Skeletal muscle tissue (tissue), 3 donors: ENCODE measurements at regions not wholly inside any gene's neighbourhood (a gene's known extent, or its start where the extent isn't known, plus 50 kb on each side); places are given as distances from the start of the nearest gene placed in this dataset.

Source experiments
- H3K27ac ChIP-seq: one replicate; pipeline ENCODE4 v1.7.0; 2013; ENCODE audit warnings: mild to moderate bottlenecking, low read depth, low read length, inconsistent platforms
- H3K27me3 ChIP-seq, 3 donors: one replicate each; pipeline ENCODE4 v1.7.0; 2013; ENCODE audit warnings: low read length in 3 of 3; ENCODE audit not compliant: control insufficient read depth in 3 of 3, insufficient read depth in 3 of 3
- H3K36me3 ChIP-seq, 3 donors: one replicate each; pipeline ENCODE4 v1.7.0; 2013; ENCODE audit warnings: low read length in 3 of 3; ENCODE audit not compliant: control insufficient read depth in 3 of 3, insufficient read depth in 3 of 3
- H3K4me1 ChIP-seq, 3 donors: one replicate each; pipeline ENCODE4 v1.7.0; 2013; ENCODE audit warnings: low read length in 3 of 3, mild to moderate bottlenecking in 3 of 3; ENCODE audit not compliant: control insufficient read depth in 3 of 3, insufficient read depth in 3 of 3
- H3K4me3 ChIP-seq, 3 donors: one replicate each; pipeline ENCODE4 v1.7.0; 2013; ENCODE audit warnings: low read length in 3 of 3
- H3K9ac ChIP-seq, 3 donors: one replicate each; pipeline ENCODE4 v1.7.0; 2013; ENCODE audit warnings: low read length in 3 of 3, mild to moderate bottlenecking in 3 of 3, moderate library complexity in 2 of 3, low read depth in 1 of 3
- H3K9me3 ChIP-seq, 3 donors: one replicate each; pipeline ENCODE4 v1.7.0; 2013; ENCODE audit warnings: low read length in 3 of 3; ENCODE audit not compliant: control insufficient read depth in 3 of 3
- donor health status: Osteomylitis.

GRCh38 chr6:41427642-41428335 lies 92.4 kb downstream of the NCR2 start:
- peak overlapping the region; percentile 67 to 81 (median 68) for H3K9ac ChIP-seq

GRCh38 chr6:41428336-41428995 lies 93.1 kb downstream of the NCR2 start:
- H3K27ac ChIP-seq = peak overlapping the region; percentile 23

More at GRCh38 chr6:41427642-41428335, 92.4 kb downstream of the NCR2 start:
- Histone ChIP-seq H3K27me3 (peaks cover 0 to 4% (median 0%) of the 10 kb centered on the region in 3 donors), H3K9me3 (no peaks in the 10 kb centered on the region), H3K36me3 (no peaks in the 10 kb centered on the region), H3K4me1 (peaks cover 25 to 35% (median 32%) of the 10 kb centered on the region in 3 donors), H3K27ac (peak overlapping the region; percentile 47), H3K4me3 (peak overlapping the region; percentile 43 to 70 (median 65))

GRCh38 chr6:41428996-41429421 lies 93.6 kb downstream of the NCR2 start:
- Histone ChIP-seq H3K27me3 (peaks cover 0 to 4% (median 0%) of the 10 kb centered on the region in 3 donors), H3K9me3 (no peaks in the 10 kb centered on the region), H3K27ac (peak overlapping the region; percentile 23), H3K36me3 (no peaks in the 10 kb centered on the region), H3K4me3 (peak overlapping the region in 1 of 3 donors; percentile 46), H3K9ac (peak overlapping the region in 1 of 3 donors; percentile 57), H3K4me1 (peaks cover 25 to 35% (median 32%) of the 10 kb centered on the region in 3 donors)

More at GRCh38 chr6:41428336-41428995, 93.1 kb downstream of the NCR2 start:
- Histone ChIP-seq H3K27me3 (peaks cover 0 to 4% (median 0%) of the 10 kb centered on the region in 3 donors), H3K4me1 (peaks cover 25 to 35% (median 32%) of the 10 kb centered on the region in 3 donors), H3K36me3 (no peaks in the 10 kb centered on the region), H3K9me3 (no peaks in the 10 kb centered on the region), H3K4me3 (peak overlapping the region; percentile 46 to 70 (median 65)), H3K9ac (peak overlapping the region in 1 of 3 donors; percentile 81)

- Histone ChIP-seq H3K4me3 (no peak overlapping the region), H3K36me3 (no peaks in the 10 kb centered on the region), H3K4me1 (peaks cover 25 to 32% (median 30%) of the 10 kb centered on the region in 3 donors), H3K27me3 (peaks cover 0 to 4% (median 0%) of the 10 kb centered on the region in 3 donors), H3K9ac (no peak overlapping the region), H3K9me3 (no peaks in the 10 kb centered on the region), H3K27ac (no peak overlapping the region)
Measured at GRCh38 chr6:41429506-41430504, 94.4 kb downstream of the NCR2 start.

GRCh38 chr6:41430875-41431274 lies 95.5 kb downstream of the NCR2 start:
- Histone ChIP-seq H3K36me3 (no peaks in the 10 kb centered on the region), H3K9ac (no peak overlapping the region), H3K4me3 (no peak overlapping the region), H3K27ac (no peak overlapping the region), H3K9me3 (no peaks in the 10 kb centered on the region), H3K27me3 (peaks cover 0 to 4% (median 0%) of the 10 kb centered on the region in 3 donors), H3K4me1 (peaks cover 25 to 32% (median 30%) of the 10 kb centered on the region in 3 donors)

- H3K9me3 ChIP-seq = no peaks in the 10 kb centered on the region
- peaks cover 0 to 4% (median 0%) of the 10 kb centered on the region in 3 donors for H3K27me3 ChIP-seq
- H3K27ac ChIP-seq = no peak overlapping the region
- no peak overlapping the region for H3K9ac ChIP-seq
- H3K4me3 ChIP-seq = no peak overlapping the region
- H3K36me3 ChIP-seq = no peaks in the 10 kb centered on the region
- H3K4me1 ChIP-seq = peaks cover 19 to 27% (median 24%) of the 10 kb centered on the region in 3 donors
Measured at GRCh38 chr6:41432280-41432679, 96.9 kb downstream of the NCR2 start.

GRCh38 chr6:41434803-41435481 lies 99.5 kb downstream of the NCR2 start:
- no peak overlapping the region for H3K27ac ChIP-seq
- peaks cover 5 to 10% (median 10%) of the 10 kb centered on the region in 3 donors for H3K4me1 ChIP-seq
- H3K4me3 ChIP-seq = no peak overlapping the region
- H3K9me3 ChIP-seq = no peaks in the 10 kb centered on the region
- no peak overlapping the region for H3K9ac ChIP-seq
- H3K36me3 ChIP-seq = no peaks in the 10 kb centered on the region
- peaks cover 0 to 5% (median 0%) of the 10 kb centered on the region in 3 donors for H3K27me3 ChIP-seq

GRCh38 chr6:41437604-41438003 lies 102.2 kb downstream of the NCR2 start:
- no peaks in the 10 kb centered on the region for H3K36me3 ChIP-seq
- H3K9me3 ChIP-seq = no peaks in the 10 kb centered on the region
- H3K27me3 ChIP-seq = peaks cover 0 to 7% (median 0%) of the 10 kb centered on the region in 3 donors
- H3K9ac ChIP-seq = no peak overlapping the region
- no peak overlapping the region for H3K4me3 ChIP-seq
- peaks cover 0 to 7% (median 2%) of the 10 kb centered on the region in 3 donors for H3K4me1 ChIP-seq
- H3K27ac ChIP-seq = no peak overlapping the region

- H3K9me3 ChIP-seq = no peaks in the 10 kb centered on the region
- H3K9ac ChIP-seq = no peak overlapping the region
- H3K4me1 ChIP-seq = peaks cover 9 to 16% (median 11%) of the 10 kb centered on the region in 3 donors
- peaks cover 0 to 7% (median 0%) of the 10 kb centered on the region in 3 donors for H3K27me3 ChIP-seq
- H3K4me3 ChIP-seq = no peak overlapping the region
- no peak overlapping the region for H3K27ac ChIP-seq
- no peaks in the 10 kb centered on the region for H3K36me3 ChIP-seq
Measured at GRCh38 chr6:41438746-41439145, 103.3 kb downstream of the NCR2 start.
